Mucosa of descending colon (tissue), 3 donors: ENCODE measurements at regions not wholly inside any gene's neighbourhood (a gene's known extent, or its start where the extent isn't known, plus 50 kb on each side); places are given as distances from the start of the nearest gene placed in this dataset.

Experiments
- ATAC-seq: fragments of 200-7000 bp; cut with Tn5 transposase; one replicate; pipeline ENCODE4 v1.9.1; 2020; ENCODE audit warnings: mild to moderate bottlenecking, moderate library complexity
- DNase-seq, 3 donors: peaks; one replicate each; pipeline ENCODE4 v3.0.0-alpha.2; 2020
- H3K36me3 ChIP-seq: fragments of 200-600 bp; one replicate; pipeline ENCODE4 v1.8.0; 2021; ENCODE audit warnings: low read depth, mild to moderate bottlenecking
- H3K4me1 ChIP-seq: fragments of 200-600 bp; one replicate; pipeline ENCODE4 v1.8.0; 2021; ENCODE audit warnings: low read depth, mild to moderate bottlenecking
- H3K4me3 ChIP-seq: fragments of 200-600 bp; one replicate; pipeline ENCODE4 v1.8.0; 2021; ENCODE audit warnings: mild to moderate bottlenecking
- H3K9me3 ChIP-seq: fragments of 200-600 bp; one replicate; pipeline ENCODE4 v1.8.0; 2021; ENCODE audit warnings: mild to moderate bottlenecking
- intact Hi-C, 2 donors: fragments of 100-400 bp; cut with DNase I in 1 of 2; cut with micrococcal nuclease in 1 of 2; formaldehyde crosslinking; loops; one replicate each; pipeline versions ENCODE4 v1.11.0 to v1.11.1; 2022; cut with DNase I, micrococcal nuclease
- TF ChIP-seq, protein P1 (sequence below): fragments of 200-600 bp; IDR thresholded peaks from one replicate; pipeline ENCODE4 v1.8.0; 2022; ENCODE audit warnings: antibody characterized with exemption, mild to moderate bottlenecking
- donor health status: DM: no; HTN: no; CAD: no; lungs with moderate emphysema.
- donor health status: DM: no; HTN: no; CAD: no.
- donor health status: DM: no; HTN: yes; CAD: no.

GRCh38 chr9:95629585-95629984 is 112.8 kb upstream of the PTCH1 start:
- intact Hi-C loops: no loop called here
- TF ChIP-seq, protein P1, sequence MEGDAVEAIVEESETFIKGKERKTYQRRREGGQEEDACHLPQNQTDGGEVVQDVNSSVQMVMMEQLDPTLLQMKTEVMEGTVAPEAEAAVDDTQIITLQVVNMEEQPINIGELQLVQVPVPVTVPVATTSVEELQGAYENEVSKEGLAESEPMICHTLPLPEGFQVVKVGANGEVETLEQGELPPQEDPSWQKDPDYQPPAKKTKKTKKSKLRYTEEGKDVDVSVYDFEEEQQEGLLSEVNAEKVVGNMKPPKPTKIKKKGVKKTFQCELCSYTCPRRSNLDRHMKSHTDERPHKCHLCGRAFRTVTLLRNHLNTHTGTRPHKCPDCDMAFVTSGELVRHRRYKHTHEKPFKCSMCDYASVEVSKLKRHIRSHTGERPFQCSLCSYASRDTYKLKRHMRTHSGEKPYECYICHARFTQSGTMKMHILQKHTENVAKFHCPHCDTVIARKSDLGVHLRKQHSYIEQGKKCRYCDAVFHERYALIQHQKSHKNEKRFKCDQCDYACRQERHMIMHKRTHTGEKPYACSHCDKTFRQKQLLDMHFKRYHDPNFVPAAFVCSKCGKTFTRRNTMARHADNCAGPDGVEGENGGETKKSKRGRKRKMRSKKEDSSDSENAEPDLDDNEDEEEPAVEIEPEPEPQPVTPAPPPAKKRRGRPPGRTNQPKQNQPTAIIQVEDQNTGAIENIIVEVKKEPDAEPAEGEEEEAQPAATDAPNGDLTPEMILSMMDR: no peak
- no peak for DNase-seq
- H3K36me3 ChIP-seq: no peaks in the 10 kb centered on the region
- H3K4me1 ChIP-seq: no peaks in the 10 kb centered on the region
- no peak for ATAC-seq
- H3K4me3 ChIP-seq: no peak overlapping the region
- no peaks in the 10 kb centered on the region for H3K9me3 ChIP-seq

DNA sequence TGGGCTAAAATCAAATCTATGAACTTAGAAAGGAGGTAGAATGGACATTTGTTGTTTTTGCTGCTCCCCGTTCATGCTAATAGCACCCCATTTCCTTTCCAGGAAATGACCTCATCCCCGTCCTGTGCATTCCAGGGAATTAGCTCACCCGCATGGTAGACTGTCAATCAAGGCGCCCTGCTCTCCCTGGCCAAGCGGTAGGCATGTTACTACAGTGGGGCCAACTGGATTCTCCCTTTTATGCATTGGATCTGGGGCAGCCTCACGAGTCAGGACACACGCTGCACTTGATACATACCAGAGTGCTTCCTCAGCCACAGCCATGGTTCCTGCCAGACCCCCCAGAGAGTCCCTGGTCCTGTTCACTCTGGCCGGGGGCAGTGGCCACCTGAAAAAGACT is 111.0 kb upstream of the PTCH1 start:
- intact Hi-C loops: no loop called here
- Histone ChIP-seq H3K9me3 (no peaks in the 10 kb centered on the region), H3K36me3 (no peaks in the 10 kb centered on the region), H3K4me1 (no peaks in the 10 kb centered on the region), H3K4me3 (no peak overlapping the region)
- no peak for DNase-seq
- TF ChIP-seq, protein P1: no peak
- ATAC-seq: no peak

DNA sequence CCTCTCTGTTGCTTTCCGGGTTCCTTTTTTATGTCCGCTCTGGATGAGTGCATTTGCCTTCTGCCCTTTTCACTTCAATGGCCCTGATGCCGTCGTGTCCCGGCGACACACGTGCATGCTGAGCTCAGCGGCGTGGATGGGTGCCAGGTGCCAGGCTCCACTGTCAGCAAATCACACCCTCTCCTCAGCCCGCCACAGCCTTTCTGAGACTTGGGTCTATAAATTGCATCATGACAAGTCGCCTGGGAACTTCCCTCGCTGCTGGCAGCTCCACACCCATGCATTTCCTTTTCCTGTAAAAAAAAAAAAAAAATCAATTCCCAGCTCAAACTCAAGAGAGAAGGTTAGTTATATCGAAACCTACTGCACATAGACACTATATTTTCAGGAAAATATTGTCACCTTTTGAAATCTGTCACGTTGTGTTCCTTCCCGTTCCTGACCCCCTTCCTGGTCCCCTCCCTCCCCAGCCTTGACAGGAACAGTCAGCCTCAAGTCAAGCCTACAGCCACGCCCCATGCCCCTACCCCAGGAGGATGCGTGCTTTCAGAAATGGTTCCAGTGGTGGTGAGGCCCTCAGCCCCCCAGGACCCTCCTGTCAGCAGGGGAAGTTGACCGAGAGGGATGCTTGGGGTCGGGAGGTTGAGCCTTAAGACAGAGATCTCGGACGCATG is 110.3 kb upstream of the PTCH1 start:
- no peaks in the 10 kb centered on the region for H3K36me3 ChIP-seq
- no peak overlapping the region for H3K4me3 ChIP-seq
- intact Hi-C loops: no loop called here
- TF ChIP-seq, protein P1: no peak
- no peaks in the 10 kb centered on the region for H3K9me3 ChIP-seq
- ATAC-seq (peak; percentile 95), DNase-seq (peak; percentile 62 to 71 (median 71))
- no peaks in the 10 kb centered on the region for H3K4me1 ChIP-seq

DNA sequence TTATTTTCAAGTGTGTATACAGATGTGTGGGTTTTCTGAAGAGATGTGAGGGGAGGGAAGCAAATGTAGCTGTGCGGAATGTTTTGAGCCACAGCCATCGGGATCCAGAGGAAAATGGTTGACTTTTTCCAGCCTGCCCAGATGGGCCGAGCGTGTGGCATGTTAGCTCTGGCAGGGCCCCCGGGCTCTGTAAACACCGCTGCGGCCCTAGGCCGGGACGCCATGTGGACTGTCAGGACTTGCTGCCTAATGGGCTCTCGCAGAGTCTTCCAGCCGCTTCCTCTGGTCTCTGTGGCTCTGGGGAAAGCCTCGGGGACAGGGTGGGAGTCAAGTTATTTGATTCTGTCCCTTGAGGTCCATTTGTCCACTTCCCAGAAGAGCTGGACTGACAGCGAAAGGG is 109.6 kb upstream of the PTCH1 start:
- TF ChIP-seq, protein P1: no peak
- intact Hi-C loops: no loop called here
- no peaks in the 10 kb centered on the region for H3K4me1 ChIP-seq
- no peaks in the 10 kb centered on the region for H3K36me3 ChIP-seq
- H3K4me3 ChIP-seq: no peak overlapping the region
- DNase-seq (no peak), ATAC-seq (no peak)
- H3K9me3 ChIP-seq: no peaks in the 10 kb centered on the region

DNA sequence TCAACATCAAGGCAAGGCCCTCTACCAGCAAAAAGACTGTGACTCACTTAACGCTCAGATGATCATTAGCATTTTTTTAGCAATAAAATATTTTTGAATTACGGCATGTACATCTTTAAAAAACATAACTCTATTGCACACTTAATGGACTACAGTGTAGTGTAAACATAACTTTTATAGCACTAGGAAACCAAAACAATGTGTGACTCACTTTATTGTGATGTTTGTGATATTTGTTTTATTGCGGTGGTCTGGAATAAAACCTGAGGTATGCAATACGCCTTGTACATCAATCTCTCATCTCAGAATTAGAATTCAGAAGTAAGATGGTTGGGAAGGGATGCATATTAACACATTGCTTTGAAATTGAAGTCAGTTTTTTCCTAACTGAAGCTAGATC is 106.9 kb upstream of the PTCH1 start:
- H3K9me3 ChIP-seq: no peaks in the 10 kb centered on the region
- H3K4me1 ChIP-seq: no peaks in the 10 kb centered on the region
- H3K4me3 ChIP-seq: no peak overlapping the region
- ATAC-seq: no peak
- TF ChIP-seq, protein P1: no peak
- H3K36me3 ChIP-seq: no peaks in the 10 kb centered on the region
- intact Hi-C loops: no loop called here
- no peak for DNase-seq

DNA sequence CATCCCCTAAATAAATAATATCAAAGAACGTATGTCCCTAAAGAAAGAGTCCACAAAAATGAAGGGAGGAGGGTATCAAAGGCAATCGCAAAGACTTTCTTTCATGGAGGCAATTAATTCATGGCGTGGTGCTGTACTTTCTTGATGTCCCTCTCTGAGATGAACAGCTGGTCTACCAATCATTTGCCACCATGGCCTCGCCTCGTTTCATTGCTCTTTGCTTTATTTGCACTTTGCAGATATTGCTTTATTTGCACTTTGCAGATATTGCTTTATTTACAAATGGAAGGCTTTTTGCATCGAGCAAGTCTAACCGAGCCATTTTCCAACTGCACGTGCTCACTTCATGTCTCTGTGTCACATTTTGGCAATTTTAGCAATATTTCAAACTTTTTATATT is 104.0 kb upstream of the PTCH1 start:
- DNase-seq: peak in 1 of 3 donors; percentile 59
- H3K36me3 ChIP-seq: no peaks in the 10 kb centered on the region

More for the DNA sequence above, 104.0 kb upstream of the PTCH1 start:
- H3K9me3 ChIP-seq: no peaks in the 10 kb centered on the region
- TF ChIP-seq, protein P1: no peak
- intact Hi-C loops: no loop called here
- H3K4me1 ChIP-seq: no peaks in the 10 kb centered on the region
- peak; percentile 84 for ATAC-seq
- no peak overlapping the region for H3K4me3 ChIP-seq
